ENCODE measurements at regions not wholly inside any gene's neighbourhood (a gene's known extent, or its start where the extent isn't known, plus 50 kb on each side); places are given as distances from the start of the nearest gene placed in this dataset.
A peak's percentile ranks its signal among the peaks of the same experiment; 100 is the strongest.
"Not testable (repeated sequence)": the region's sequence is repeated elsewhere in the genome, so short reads cannot be mapped to it uniquely, and the experiment has no call there.

GRCh38 chr4:118424062-118424461 lies 71.3 kb upstream of the PRSS12 start:
- TF ChIP-seq, protein P1, sequence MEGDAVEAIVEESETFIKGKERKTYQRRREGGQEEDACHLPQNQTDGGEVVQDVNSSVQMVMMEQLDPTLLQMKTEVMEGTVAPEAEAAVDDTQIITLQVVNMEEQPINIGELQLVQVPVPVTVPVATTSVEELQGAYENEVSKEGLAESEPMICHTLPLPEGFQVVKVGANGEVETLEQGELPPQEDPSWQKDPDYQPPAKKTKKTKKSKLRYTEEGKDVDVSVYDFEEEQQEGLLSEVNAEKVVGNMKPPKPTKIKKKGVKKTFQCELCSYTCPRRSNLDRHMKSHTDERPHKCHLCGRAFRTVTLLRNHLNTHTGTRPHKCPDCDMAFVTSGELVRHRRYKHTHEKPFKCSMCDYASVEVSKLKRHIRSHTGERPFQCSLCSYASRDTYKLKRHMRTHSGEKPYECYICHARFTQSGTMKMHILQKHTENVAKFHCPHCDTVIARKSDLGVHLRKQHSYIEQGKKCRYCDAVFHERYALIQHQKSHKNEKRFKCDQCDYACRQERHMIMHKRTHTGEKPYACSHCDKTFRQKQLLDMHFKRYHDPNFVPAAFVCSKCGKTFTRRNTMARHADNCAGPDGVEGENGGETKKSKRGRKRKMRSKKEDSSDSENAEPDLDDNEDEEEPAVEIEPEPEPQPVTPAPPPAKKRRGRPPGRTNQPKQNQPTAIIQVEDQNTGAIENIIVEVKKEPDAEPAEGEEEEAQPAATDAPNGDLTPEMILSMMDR (IDR thresholded peaks at IDR 0.05; ENCODE audit: borderline replicate concordance, extremely low read depth, low read length, poor library complexity, severe bottlenecking) = peak; percentile 60
- TF ChIP-seq EZH2 (IDR thresholded peaks at IDR 0.05; ENCODE audit: borderline replicate concordance, low read depth, low read length, severe bottlenecking) = not testable (repeated sequence)
